ENCODE measurements at regions not wholly inside any gene's neighbourhood (a gene's known extent, or its start where the extent isn't known, plus 50 kb on each side); places are given as distances from the start of the nearest gene placed in this dataset.
A peak's percentile ranks its signal among the peaks of the same experiment; 100 is the strongest.

GRCh38 chr2:226251661-226252060 lies 548.0 kb downstream of the IRS1 start:
- no peak for DNase-seq

GRCh38 chr2:226247289-226248275 lies 552.0 kb downstream of the IRS1 start:
- no peak for DNase-seq

GRCh38 chr2:226234187-226234586 lies 565.4 kb downstream of the IRS1 start:
- DNase-seq = no peak

GRCh38 chr2:226233388-226233787 lies 566.2 kb downstream of the IRS1 start:
- DNase-seq = no peak

- DNase-seq = no peak
Measured at GRCh38 chr2:226228080-226228479, 571.5 kb downstream of the IRS1 start.

- DNase-seq = no peak
Measured at GRCh38 chr2:226227341-226227740, 572.3 kb downstream of the IRS1 start.

- DNase-seq = no peak
Measured at GRCh38 chr2:226223704-226224103, 575.9 kb downstream of the IRS1 start.

- no peak for DNase-seq
Measured at GRCh38 chr2:226220511-226220910, 579.1 kb downstream of the IRS1 start.

- no peak for DNase-seq
Measured at GRCh38 chr2:226217191-226217590, 582.4 kb downstream of the IRS1 start.

GRCh38 chr2:226216575-226216974 lies 583.0 kb downstream of the IRS1 start:
- no peak for DNase-seq

GRCh38 chr2:226215902-226216503 lies 583.6 kb downstream of the IRS1 start:
- peak; percentile 35 for DNase-seq

GRCh38 chr2:226213717-226214116 lies 585.9 kb downstream of the IRS1 start:
- no peak for DNase-seq

- no peak for DNase-seq
Measured at GRCh38 chr2:226211439-226211838, 588.2 kb downstream of the IRS1 start.

GRCh38 chr2:226208726-226209125 lies 590.9 kb downstream of the IRS1 start:
- DNase-seq = no peak

- no peak for DNase-seq
Measured at GRCh38 chr2:226207671-226208070, 591.9 kb downstream of the IRS1 start.

GRCh38 chr2:226199555-226199954 lies 600.1 kb downstream of the IRS1 start:
- DNase-seq = no peak

- no peak for DNase-seq
Measured at GRCh38 chr2:226198956-226199355, 600.7 kb downstream of the IRS1 start.

GRCh38 chr2:226190479-226191252 lies 609.0 kb downstream of the IRS1 start:
- DNase-seq = no peak

GRCh38 chr2:226189061-226189460 lies 610.6 kb downstream of the IRS1 start:
- no peak for DNase-seq

- no peak for DNase-seq
Measured at GRCh38 chr2:226187616-226188015, 612.0 kb downstream of the IRS1 start.

GRCh38 chr2:226187156-226187555 lies 612.5 kb downstream of the IRS1 start:
- no peak for DNase-seq

- no peak for DNase-seq
Measured at GRCh38 chr2:226185616-226186211, 613.9 kb downstream of the IRS1 start.
